Hepatocyte (in vitro differentiated cells): ENCODE measurements at regions not wholly inside any gene's neighbourhood (a gene's known extent, or its start where the extent isn't known, plus 50 kb on each side); places are given as distances from the start of the nearest gene placed in this dataset.

ENCODE experiments used
- EZH2 ChIP-seq: fragments of 200-600 bp; sonication (generic); IDR thresholded peaks from 2 replicates; pipeline ENCODE4 v1.6.1; 2016; ENCODE audit warnings: antibody characterized with exemption, mild to moderate bottlenecking, borderline replicate concordance
- EZH2phosphoT487 ChIP-seq: fragments of 200-600 bp; sonication (generic); IDR thresholded peaks from one replicate; pipeline ENCODE4 v1.6.1; 2018; ENCODE audit warnings: antibody characterized with exemption, mild to moderate bottlenecking, low read depth, moderate library complexity; ENCODE audit not compliant: unreplicated experiment, severe bottlenecking
- TF ChIP-seq, protein P1 (sequence below): fragments of 200-600 bp; sonication (generic); IDR thresholded peaks from 2 replicates; pipeline ENCODE4 v1.5.1; 2016; ENCODE audit warnings: antibody characterized with exemption, mild to moderate bottlenecking; ENCODE audit not compliant: poor library complexity

DNA sequence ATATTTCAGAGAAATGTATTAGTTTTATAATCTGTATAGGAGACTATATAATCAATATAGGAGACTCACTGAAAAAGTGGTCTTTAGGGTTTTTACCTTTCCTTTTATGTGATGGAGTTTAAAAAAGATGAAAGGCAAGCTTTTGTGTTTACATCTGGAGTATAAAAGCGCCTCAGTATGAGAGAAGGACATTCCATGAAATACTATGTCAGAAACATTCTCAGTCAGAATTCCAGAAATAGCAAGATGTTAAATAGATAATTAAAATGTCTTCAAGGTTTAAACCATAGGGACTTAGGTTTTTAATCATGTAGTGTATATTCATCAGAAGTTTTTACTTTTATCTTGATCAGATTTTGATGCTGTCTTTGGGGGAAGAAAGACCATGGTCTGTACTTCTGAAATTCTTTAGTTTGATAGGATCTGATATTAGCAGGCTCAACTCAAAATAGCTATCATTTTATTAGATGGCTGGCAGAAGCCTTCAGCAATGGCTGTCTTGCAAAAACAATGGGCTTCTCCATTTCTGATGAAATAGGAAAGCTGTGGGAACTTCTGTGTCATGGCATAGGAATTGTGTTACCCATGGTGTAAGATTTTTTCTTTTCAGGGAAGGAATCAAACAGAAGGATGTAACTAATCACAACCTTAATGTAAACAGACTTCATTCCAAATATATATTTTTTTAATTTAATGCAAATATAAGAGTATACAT, 209.6 kb upstream of the PLSCR5 start:
- TF ChIP-seq, protein P1, sequence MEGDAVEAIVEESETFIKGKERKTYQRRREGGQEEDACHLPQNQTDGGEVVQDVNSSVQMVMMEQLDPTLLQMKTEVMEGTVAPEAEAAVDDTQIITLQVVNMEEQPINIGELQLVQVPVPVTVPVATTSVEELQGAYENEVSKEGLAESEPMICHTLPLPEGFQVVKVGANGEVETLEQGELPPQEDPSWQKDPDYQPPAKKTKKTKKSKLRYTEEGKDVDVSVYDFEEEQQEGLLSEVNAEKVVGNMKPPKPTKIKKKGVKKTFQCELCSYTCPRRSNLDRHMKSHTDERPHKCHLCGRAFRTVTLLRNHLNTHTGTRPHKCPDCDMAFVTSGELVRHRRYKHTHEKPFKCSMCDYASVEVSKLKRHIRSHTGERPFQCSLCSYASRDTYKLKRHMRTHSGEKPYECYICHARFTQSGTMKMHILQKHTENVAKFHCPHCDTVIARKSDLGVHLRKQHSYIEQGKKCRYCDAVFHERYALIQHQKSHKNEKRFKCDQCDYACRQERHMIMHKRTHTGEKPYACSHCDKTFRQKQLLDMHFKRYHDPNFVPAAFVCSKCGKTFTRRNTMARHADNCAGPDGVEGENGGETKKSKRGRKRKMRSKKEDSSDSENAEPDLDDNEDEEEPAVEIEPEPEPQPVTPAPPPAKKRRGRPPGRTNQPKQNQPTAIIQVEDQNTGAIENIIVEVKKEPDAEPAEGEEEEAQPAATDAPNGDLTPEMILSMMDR: no peak
- TF ChIP-seq EZH2 (no peak), EZH2phosphoT487 (no peak)
